ENCODE measurements at regions not wholly inside any gene's neighbourhood (a gene's known extent, or its start where the extent isn't known, plus 50 kb on each side); places are given as distances from the start of the nearest gene placed in this dataset.

- TF ChIP-seq, protein P1, sequence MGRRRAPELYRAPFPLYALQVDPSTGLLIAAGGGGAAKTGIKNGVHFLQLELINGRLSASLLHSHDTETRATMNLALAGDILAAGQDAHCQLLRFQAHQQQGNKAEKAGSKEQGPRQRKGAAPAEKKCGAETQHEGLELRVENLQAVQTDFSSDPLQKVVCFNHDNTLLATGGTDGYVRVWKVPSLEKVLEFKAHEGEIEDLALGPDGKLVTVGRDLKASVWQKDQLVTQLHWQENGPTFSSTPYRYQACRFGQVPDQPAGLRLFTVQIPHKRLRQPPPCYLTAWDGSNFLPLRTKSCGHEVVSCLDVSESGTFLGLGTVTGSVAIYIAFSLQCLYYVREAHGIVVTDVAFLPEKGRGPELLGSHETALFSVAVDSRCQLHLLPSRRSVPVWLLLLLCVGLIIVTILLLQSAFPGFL (CRISPR knock-in tag; IDR thresholded peaks at IDR 0.05) = no peak
- no peak for TF ChIP-seq CBX5 (IDR thresholded peaks at IDR 0.05; ENCODE audit: borderline replicate concordance, low read depth)
- TF ChIP-seq RAD51 (IDR thresholded peaks at IDR 0.05; ENCODE audit: borderline replicate concordance, low read depth) = no peak
- no peak for TF ChIP-seq COPS2 (conservative IDR thresholded peaks at IDR 0.05)
- no peak for TF ChIP-seq EZH2 (IDR thresholded peaks at IDR 0.05; ENCODE audit: borderline replicate concordance, low read depth, low read length)
- no peak for TF ChIP-seq NCOA6 (IDR thresholded peaks at IDR 0.05)
- no peak for TF ChIP-seq TAF1 (IDR thresholded peaks at IDR 0.05; ENCODE audit: control insufficient read depth, extremely low read depth, insufficient read depth, low read length, severe bottlenecking)
- TF ChIP-seq SMAD2 (IDR thresholded peaks at IDR 0.05; ENCODE audit: low read depth, low read length) = no peak
- TF ChIP-seq HMGXB4 (CRISPR knock-in tag; IDR thresholded peaks at IDR 0.05) = no peak
- TF ChIP-seq CC2D1A (IDR thresholded peaks at IDR 0.05) = no peak
- TF ChIP-seq POLR2AphosphoS5 (IDR thresholded peaks at IDR 0.05; ENCODE audit: control insufficient read depth, insufficient read depth, low read depth, low read length) = no peak
- TF ChIP-seq ESRRA (IDR thresholded peaks at IDR 0.05; ENCODE audit: borderline replicate concordance, low read depth) = no peak
Observed at GRCh38 chr12:19800884-19801283, 361.6 kb downstream of the AEBP2 start.

All from K562 (cell line).